ENCODE measurements at regions not wholly inside any gene's neighbourhood (a gene's known extent, or its start where the extent isn't known, plus 50 kb on each side); places are given as distances from the start of the nearest gene placed in this dataset.

DNA sequence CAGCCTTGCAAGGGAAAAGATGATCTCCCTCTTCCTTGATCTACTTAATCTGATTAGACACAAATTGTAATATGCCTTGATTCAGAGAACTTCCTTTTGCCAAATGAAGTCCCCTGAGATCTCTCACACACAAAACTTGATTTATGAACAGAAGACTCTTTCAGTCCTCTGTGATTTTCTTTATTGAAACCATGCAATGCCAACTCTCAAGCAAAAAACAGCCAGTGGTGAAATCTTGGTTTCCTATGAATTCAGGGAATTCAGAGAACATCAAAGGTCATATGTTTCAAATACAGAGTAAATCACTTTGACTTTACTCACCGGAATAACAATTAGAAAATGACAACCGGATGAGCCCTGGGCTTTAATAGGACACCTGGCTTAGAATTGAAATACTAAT, 211.7 kb downstream of the ABHD5 start:
- DNase-seq: no peak

DNA sequence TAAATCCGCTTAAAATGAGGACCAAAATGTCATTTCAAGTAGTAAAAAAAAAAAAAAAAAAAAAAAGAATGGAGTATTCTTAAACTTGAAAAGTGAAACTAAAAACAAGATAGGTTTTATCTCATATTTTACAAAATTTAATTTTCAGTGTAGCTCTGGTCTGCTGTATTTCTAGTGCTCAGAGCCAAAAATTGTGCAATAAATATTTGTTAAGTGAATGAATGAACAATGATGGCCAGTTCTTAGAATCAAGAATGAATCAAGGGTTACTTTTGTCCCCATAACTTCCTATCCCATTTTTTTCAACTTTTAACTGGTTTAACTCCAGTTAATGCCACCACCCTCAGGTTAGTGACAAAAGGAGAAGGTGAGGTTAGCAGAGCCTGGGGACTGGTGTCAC, 214.4 kb downstream of the ABHD5 start:
- no peak for DNase-seq

DNA sequence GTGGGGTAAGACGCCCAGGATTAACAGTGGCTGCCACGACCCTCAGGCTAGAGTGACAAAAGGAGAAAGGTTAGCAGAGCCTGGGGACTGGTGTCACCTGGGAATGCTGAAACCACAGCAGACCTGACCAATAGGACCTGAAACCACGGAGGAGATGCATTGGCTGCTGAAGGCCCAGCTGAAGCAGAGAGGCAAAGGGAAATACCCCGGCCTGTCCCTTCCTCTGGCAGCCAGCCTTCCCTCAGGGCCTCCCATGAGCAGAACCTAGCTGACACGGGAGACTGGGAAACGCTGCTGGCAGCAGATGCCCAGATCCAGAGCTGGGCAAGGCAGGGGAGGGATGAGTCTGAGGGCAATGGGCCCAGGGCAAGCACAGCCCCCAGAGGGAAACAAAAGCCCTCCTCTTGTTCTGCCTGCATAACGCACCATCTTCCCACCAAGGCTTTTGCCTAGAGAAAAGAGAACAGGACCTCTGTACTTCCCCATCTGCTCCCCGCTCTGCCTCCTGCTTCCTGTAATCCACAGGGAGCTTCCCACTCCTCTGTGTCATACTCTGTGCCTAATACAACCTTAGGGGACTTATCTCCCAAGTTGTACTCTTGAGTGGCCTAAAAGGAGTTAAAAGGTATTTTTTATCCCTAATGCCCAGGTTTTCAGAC, 216.2 kb downstream of the ABHD5 start:
- no peak for DNase-seq

DNA sequence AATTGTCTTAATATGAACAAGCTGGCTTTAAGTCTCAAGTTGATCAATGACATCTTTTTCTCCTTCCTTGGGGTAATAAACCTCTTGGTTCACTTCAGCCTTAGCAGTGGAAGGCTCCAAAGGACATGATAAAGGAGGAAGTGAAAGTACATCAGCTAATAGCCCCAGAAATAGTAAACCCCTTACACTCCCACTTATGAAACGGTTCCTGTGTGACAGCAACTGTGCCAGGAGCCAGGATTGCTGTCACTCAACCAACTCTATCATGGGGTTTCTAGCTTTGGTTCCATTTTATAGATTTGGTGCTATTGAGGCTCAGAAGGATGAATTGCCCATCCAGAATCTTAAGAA, 216.7 kb downstream of the ABHD5 start:
- no peak for DNase-seq

DNA sequence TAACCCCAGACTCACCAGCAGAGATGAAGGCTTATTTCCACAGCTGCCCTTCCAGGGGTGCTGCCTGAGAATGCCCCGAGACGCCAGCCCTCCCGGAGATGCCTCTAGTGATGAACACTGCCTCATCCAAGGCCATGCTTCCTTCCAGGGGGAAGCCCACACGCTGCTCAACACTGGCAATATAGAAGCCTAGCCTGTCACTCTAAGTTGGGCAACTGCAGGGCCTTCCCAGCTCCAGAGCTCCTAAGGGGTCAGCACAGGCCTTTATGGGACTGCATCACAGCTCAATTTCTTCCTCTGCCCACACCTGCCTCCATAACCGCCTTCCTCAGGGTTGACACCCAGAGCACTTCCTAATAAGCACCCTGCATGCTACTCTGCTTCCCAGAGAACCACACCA, 217.7 kb downstream of the ABHD5 start:
- no peak for DNase-seq

DNA sequence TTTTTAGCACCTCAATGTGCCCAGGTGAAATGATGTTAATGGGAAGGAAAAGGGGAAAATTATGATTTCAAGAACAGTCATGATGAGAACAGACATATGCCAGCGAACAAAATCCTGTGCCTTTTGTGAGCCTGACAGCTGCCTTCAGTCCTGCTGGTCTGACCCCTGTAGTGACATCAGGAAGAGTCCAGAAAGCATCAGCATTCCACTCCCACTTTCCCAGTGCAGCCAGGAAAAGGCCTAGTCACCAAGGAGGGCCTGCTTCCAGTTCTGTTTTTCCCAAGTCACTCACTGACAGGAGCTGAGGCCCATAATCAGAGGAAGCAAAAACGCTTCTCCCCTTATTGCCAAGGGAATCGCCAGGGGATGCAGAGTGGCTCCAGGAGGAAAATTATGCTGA, 218.4 kb downstream of the ABHD5 start:
- no peak for DNase-seq

DNA sequence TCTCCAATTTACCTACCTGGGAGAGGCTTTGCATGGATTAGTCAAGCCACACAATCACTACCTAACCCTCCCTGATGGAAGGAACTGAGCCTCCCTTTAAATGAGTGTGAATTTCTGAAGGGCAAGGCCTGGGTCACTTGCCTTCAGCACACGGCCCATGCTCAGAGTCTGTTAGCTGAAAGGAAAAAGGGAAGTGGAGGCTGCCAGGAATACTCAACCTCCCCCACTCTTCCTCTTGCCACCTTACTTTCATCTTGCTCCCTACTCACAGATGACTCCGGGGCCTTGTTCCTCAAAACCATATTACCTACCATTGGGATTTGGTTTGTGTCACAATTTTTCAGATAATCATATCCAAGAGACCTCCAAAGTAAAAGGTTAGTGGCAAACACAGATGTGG, 220.0 kb downstream of the ABHD5 start:
- DNase-seq: no peak

DNA sequence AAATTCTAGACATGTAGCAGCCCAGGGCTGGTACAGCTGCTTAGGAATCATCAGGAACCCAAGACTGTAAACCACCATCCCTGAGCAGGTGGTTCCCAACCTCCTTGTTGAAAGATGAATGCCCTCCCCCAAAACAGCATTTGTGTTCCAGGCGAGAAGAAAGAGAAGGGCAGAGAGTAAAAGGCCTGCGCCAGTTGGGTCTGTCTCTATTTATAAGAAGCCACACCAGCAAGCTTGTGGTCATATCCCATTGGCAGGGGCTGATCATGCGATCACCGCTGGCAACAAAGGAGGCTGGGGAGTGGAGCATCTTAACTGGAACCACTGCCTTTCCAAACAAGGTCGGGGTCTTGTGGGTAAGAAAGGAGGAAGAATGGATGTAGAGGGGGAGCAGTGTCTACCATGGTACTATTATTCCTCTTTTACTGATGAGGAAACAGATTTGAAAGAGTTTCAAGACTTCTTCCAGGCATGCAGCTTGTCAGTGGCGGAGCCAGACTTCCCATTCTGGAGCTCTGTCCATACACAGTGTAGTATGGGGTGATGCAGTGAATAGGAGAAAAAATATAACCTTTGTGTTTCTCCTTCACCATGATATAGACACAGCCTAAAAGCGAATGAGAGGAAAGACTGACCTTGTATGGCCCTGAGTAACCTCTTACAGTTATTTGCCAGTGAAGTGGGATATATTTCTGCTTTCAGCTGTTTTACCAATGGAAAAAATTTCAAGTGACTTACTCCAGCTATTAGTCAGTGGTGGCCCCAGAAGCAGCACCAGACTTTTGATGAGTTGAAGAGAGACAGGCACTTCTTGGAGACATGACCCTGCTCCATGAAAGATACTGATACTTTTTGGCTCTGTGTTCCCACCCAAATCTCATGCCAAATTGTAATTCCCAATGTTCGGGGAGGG, 222.6 kb downstream of the ABHD5 start:
- no peak for DNase-seq

DNA sequence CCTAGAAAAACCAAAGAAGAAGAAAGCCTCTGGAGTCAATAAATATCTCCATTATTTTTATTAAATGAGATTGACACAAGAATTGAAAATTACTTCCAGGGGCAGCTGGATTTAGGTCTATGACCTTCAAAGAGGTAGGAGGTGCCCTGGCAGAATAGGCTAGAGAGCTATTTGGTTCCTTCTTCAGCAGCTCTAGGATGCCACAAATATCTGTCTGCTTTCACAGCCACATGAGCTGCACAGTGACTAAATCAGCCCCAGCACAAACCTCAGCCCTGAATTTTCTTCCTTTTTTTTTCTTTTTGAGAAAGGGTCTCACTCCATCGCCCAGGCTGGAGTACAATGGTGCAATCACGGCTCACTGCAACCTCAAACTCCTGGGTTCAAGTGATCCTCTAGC, 223.5 kb downstream of the ABHD5 start:
- DNase-seq: no peak

DNA sequence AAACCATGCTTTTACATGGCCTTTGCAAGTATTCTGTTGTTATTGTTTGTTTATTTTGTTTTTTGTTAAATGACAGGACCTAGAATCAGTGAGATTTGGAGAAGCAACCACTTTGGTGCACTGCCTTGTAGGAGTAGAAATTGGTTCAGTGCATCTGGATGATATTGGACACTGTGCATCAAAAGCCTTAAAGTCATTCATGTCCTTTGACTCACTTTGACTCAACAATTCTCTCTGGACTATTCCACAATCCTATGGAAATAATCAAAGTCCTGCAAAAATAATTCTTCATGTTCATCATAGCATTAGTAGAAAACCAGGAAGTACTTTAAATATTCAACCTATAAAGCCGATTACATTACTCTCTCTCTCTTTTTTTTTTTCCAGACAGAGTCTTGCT, 224.8 kb downstream of the ABHD5 start:
- DNase-seq: no peak

DNA sequence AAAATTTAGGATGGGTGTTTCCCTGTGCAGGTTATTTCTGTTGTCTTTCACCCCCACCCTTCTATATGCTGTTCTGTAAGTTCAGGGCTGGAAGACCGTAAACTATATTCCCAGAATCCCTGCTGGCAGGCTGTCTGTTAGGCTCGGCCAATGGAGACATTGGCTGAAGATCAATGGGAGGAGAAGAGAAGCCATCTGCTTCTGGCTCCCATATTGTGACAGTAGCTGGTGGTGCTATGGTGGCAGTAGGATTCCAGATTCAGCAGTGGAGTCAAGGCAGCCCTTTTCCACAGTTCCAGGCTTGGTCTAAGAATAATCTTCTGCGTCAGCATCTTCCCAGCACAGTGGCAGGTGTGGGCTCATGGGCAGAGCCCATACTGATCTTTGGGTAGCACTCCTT, 226.6 kb downstream of the ABHD5 start:
- DNase-seq: no peak

DNA sequence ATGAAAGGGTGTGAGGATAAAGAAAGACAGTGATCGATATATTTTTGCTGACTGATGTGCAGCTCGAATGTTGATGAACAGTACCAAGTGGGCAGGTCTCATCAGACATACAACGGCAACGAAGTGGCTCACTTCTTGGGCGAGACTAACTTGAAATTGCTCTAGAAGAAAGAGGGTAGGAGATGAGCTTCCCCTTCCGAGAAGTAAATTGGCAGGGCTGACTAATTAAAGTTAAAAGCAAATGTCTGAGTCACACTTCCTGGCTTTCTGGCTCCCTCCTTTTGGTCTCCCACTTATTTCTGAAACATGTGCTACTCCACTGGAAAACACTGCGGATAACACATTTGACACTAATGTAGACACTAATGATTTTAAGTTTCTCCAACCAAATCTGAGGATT, 228.3 kb downstream of the ABHD5 start:
- DNase-seq: no peak

DNA sequence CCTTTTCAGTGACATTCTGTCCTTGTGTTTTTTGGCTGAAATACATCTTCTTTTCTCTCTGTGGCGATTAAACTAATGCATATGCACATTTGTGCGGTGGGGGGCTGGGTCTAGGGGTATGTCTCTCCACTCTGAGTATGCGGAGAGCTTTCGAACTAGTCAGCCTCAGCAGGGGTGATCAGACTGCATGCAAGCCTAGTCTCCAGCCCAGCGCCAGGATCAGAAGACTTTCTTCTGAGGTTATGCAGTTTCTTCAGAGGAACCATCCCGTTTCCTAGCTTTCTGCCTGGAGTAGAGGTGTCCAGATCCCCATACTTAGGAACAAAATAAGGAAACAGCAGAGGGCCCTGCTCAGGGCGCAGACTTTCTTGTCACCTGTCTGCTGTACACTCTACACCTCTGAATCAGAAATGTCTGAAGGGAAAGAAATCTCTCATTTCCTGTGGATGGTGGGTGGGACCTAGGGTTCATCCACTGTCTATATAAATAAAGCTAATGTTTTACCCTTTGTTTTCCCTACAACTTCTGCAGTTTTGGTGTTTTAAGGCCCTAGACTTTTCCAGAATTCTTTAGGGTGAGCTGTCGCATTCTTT, 230.4 kb downstream of the ABHD5 start:
- no peak for DNase-seq

DNA sequence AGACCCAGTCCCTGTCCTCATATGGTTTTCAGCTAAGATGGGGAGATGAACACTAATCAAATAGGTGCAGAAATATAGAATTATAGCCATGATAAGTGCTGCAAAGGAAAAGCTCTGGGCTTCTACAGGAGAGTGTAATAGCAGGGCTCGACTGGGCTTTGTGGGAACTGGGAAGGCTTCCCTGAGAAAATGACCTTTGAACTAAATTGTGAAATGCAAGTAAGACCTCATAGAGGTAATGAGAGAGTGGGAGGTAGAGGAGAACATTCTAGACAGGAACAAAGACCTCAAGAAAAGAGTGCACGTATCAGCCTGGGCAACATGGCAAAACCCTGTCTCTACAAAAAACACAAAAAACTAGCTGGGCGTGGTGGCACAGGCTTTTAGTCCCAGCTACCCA, 231.6 kb downstream of the ABHD5 start:
- DNase-seq: no peak

DNA sequence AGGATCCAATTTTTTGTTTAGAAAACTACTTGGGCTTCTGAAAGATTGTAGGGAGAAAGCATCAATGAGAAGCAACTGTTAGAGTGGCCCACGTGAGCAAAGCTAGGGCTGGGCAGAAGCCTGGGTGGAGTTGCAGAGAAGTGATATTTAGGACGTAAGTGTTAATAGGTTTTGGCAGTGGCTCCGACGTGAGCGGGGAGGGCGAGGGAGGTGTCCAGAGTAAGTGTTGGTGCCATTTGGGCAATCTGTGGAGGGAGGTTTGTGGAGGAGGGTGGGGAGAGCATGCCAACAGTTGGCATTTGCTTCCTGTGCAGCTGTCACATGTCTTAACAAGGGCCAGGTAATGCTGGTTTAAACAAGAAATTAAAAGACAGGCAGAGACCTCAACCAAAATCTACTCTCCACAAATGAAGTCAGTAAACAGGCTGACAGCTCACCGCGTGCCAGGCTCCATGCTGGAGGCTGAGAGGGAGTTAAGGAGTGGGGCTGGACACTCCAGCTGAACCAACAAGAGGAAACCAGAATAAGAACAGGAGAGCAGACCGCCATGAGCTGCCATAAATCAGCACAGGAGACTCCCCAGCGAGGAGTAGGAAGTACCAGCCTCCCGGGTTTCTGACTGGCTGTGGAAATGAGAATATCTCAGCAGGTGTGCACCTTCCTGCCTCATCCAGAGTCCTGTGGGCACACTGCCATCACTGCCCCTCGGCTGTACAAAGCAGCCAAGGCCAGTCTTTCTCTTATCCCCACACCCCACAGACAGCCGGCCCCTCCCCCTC, 232.6 kb downstream of the ABHD5 start:
- no peak for DNase-seq

DNA sequence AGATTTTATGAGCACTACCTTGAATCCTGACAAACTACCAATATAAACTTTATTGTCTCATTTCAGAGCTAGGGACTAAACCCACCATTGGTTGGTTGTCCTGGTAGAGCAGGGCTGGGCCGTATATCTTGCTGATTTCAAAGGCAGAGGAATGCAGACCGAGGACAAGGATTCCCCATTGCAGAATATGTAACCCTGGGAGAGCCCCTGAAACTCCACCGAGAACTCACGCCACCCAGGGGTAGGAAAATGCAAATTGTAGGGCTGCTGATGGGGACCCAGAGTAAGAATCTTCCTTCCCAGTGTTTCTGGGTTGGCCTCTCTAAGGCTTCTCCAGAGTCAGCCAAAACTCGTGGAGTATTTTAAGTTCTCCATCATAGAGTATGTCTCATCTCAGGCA, 235.3 kb downstream of the ABHD5 start:
- no peak for DNase-seq

DNA sequence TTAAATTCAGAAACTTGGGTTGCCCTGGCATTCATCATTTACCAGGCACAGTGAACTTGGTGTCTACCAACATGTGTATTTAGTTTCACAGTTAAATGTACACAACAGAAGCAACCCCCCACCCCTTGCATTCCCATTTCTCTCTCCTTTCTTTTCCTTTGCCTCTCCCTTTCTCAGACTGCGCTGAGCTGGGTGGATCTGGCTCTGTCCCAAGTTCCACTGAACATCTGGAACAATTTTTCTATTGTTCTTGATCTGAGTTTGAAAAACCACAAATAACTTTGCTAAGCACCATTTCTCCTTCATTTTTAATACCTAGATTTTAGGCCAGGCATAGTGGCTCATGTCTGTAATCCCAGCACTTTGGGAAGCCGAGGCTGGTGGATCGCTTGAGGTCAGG, 242.2 kb downstream of the ABHD5 start:
- DNase-seq: no peak

DNA sequence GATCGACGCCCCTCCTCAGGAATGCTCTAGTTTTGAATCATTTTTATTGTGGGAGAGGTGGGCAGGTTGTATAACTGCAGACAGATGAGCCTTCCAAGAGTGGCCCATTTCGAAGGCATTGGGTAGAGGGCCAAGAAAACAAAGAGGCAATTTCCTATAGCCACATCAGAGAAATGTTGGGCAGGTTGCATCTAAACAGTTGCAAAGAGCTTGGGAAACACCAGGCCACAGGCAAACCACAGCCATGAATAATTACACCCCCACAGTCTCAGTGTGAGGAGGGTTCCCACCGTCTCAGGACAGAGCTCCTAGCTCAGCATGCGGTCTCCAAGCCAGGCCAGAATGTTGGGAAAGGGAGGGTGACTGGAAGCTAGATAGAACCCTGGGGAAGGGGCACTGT, 257.3 kb downstream of the ABHD5 start:
- no peak for DNase-seq

DNA sequence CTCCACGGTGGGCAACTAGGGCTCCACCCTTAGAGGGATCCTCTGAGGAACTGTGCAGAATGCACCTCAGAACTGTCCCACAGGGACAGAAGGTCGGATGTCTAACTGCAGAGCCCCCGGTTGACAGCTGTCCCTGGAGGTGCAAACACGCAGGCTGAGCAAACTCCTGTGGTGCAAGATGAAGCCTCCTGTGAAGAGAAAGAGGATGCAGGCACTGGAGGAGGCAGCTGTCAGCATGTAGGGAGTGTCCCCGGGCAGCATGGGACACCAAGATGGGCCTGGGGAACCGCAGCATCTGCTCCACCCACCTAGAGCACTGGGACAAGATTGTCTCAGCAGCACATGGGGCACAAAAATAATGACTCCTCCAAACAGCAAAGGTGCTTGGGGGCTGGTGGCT, 258.9 kb downstream of the ABHD5 start:
- DNase-seq: no peak

DNA sequence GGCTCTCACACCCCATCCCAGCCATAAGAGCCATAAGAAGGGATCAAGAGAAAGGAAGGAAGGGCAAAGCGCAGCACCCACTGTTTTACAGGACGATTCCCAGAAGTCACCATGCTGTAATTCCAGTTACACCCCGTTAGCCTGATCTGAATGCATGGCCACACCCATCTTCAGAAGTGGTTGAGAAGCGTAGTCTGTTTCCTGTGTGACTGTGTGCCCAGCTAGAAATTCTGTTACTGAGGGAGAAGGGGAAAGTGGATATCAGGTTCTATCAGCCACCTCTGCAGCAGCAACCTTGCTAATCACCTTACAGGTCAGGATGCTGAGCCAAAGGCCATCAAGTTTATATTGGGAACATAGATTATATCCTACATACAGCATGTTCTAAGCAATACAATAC, 260.0 kb downstream of the ABHD5 start:
- DNase-seq: no peak

DNA sequence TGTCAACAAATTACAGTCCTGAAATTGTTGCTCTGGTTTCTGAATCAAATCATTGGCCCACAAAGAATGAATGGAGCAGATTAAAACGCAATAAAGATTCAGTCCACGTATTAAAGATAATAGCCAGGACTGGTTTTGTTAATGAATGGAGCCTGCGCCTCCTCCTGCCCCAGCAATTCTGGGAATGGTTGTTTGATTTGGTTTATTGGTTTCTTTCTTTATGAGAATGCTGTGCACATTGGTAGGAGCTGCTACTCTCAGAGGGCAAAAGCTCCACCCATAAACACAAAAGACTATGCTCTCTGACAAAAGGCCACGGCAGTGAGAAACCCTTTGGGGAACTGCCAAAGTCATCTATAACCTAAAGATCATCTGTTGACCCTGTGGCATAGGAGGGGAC, 261.1 kb downstream of the ABHD5 start:
- no peak for DNase-seq

DNA sequence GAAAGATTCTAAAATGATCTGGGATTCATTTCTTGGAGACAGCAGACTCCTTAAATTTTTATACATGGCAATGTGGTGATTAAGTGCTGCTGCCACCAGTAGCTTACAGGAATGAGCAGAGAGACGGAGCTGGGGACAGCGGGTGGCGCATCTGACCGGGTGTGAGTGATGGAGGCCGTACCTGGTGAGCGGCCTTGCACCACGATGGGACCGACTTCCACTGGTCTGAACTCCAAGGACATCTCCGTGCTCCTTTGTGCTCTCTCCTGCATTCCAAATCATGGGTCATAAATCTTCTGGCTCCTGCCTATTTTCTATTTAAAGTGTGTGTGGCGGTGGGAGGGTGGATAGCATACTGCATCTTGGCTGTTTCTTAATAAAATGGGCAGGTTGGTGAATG, 262.6 kb downstream of the ABHD5 start:
- no peak for DNase-seq
